ENCODE measurements at regions not wholly inside any gene's neighbourhood (a gene's known extent, or its start where the extent isn't known, plus 50 kb on each side); places are given as distances from the start of the nearest gene placed in this dataset.

- ChIA-PET CTCF (no interaction called here), POLR2A (no interaction called here)
- Histone ChIP-seq H3K9me2 (no peaks in the 10 kb centered on the region), H3K36me3 (replicated peaks in 1 of 2; ENCODE audit: control insufficient read depth in 1 of 2, insufficient read depth in 2 of 2, low read length in 1 of 2) (no peaks in the 10 kb centered on the region), H3K4me2 (no peak overlapping the region), H4K20me1 (ENCODE audit: insufficient read depth) (no peaks in the 10 kb centered on the region), H3F3A (replicated peaks; ENCODE audit: insufficient read depth) (no peaks in the 10 kb centered on the region), H3K79me2 (ENCODE audit: insufficient read depth) (no peaks in the 10 kb centered on the region), H2AFZ (ENCODE audit: low read depth) (no peak overlapping the region), H3K9me3 (no peaks in the 10 kb centered on the region), H3K4me3 (ENCODE audit: low read depth in 2 of 2, low read length in 1 of 2) (no peak overlapping the region), H3K9ac (no peak overlapping the region), H3K27ac (ENCODE audit: low read depth in 2 of 2, low read length in 1 of 2) (no peak overlapping the region), H3K27me3 (ENCODE audit: insufficient read depth) (peaks cover 15% of the 10 kb centered on the region; the same call in 1 of the 2 replicates), H3K4me1 (ENCODE audit: control insufficient read depth in 1 of 2, insufficient read depth in 2 of 2, low read depth in 1 of 2, low read length in 1 of 2) (peaks cover 0 to 22% of the 10 kb centered on the region in 2 experiments; a peak in 1 of 4 replicates)
- DNase-seq: no peak
- WGBS (ENCODE audit: low lambda C conversion rate): 59% methylated on average over 4 of the region's 4 CpGs
- TF ChIP-seq MXI1 (IDR thresholded peaks at IDR 0.05; ENCODE audit: low read depth, low read length) (no peak), FOSL2 (IDR thresholded peaks at IDR 0.05; ENCODE audit: borderline replicate concordance, low read depth) (no peak), EZH2phosphoT487 (IDR thresholded peaks at IDR 0.05; ENCODE audit: borderline replicate concordance, low read depth) (no peak), CHD2 (IDR thresholded peaks at IDR 0.05; ENCODE audit: low read length, partially characterized antibody) (no peak), FOXM1 (IDR thresholded peaks at IDR 0.05; ENCODE audit: low read depth) (no peak), ZBTB33 (IDR thresholded peaks at IDR 0.05; ENCODE audit: borderline replicate concordance, low read depth) (no peak), GABPA (IDR thresholded peaks at IDR 0.05; ENCODE audit: low read depth) (no peak), MAX (IDR thresholded peaks at IDR 0.05; ENCODE audit: low read depth) (no peak), REST (IDR thresholded peaks at IDR 0.05; ENCODE audit: low read depth, low read length) (no peak)
Observed at GRCh38 chr15:69668963-69669362, 216.3 kb downstream of the RPLP1 start.

GRCh38 chr15:69669446-69669845, 216.8 kb downstream of the RPLP1 start:
- CTCF ChIA-PET: no interaction called here
- 43% methylated on average over 3 of the region's 3 CpGs for WGBS (ENCODE audit: low lambda C conversion rate)
- no peaks in the 10 kb centered on the region for H4K20me1 ChIP-seq (ENCODE audit: insufficient read depth)

More at GRCh38 chr15:69669446-69669845, 216.8 kb downstream of the RPLP1 start:
- Histone ChIP-seq H3K4me2 (no peak overlapping the region), H3K79me2 (ENCODE audit: insufficient read depth) (no peaks in the 10 kb centered on the region), H3K9me3 (no peaks in the 10 kb centered on the region), H3K9ac (no peak overlapping the region), H2AFZ (ENCODE audit: low read depth) (no peak overlapping the region), H3K27me3 (ENCODE audit: insufficient read depth) (peaks cover 14% of the 10 kb centered on the region; the same call in 1 of the 2 replicates), H3K36me3 (replicated peaks in 1 of 2; ENCODE audit: control insufficient read depth in 1 of 2, insufficient read depth in 2 of 2, low read length in 1 of 2) (no peaks in the 10 kb centered on the region), H3K4me1 (ENCODE audit: control insufficient read depth in 1 of 2, insufficient read depth in 2 of 2, low read depth in 1 of 2, low read length in 1 of 2) (peaks cover 0 to 18% of the 10 kb centered on the region in 2 experiments; a peak in 1 of 4 replicates), H3K4me3 (ENCODE audit: low read depth in 2 of 2, low read length in 1 of 2) (no peak overlapping the region), H3F3A (replicated peaks; ENCODE audit: insufficient read depth) (no peaks in the 10 kb centered on the region), H3K9me2 (no peaks in the 10 kb centered on the region), H3K27ac (ENCODE audit: low read depth in 2 of 2, low read length in 1 of 2) (no peak overlapping the region)
- TF ChIP-seq REST (IDR thresholded peaks at IDR 0.05; ENCODE audit: low read depth, low read length) (no peak), RXRA (IDR thresholded peaks at IDR 0.05; ENCODE audit: borderline replicate concordance, low read depth) (no peak), GATA2 (CRISPR knock-in tag; IDR thresholded peaks at IDR 0.05) (no peak), IRF3 (IDR thresholded peaks at IDR 0.05; ENCODE audit: low read depth, low read length) (no peak), TEAD4 (IDR thresholded peaks at IDR 0.05; ENCODE audit: borderline replicate concordance, insufficient read depth) (no peak), ELF1 (IDR thresholded peaks at IDR 0.05) (no peak)
- POLR2A ChIA-PET: no interaction called here
- no peak for DNase-seq

Data from SK-N-SH (cell line).